ENCODE measurements at regions not wholly inside any gene's neighbourhood (a gene's known extent, or its start where the extent isn't known, plus 50 kb on each side); places are given as distances from the start of the nearest gene placed in this dataset.
"Not testable (repeated sequence)": the region's sequence is repeated elsewhere in the genome, so short reads cannot be mapped to it uniquely, and the experiment has no call there.

DNA sequence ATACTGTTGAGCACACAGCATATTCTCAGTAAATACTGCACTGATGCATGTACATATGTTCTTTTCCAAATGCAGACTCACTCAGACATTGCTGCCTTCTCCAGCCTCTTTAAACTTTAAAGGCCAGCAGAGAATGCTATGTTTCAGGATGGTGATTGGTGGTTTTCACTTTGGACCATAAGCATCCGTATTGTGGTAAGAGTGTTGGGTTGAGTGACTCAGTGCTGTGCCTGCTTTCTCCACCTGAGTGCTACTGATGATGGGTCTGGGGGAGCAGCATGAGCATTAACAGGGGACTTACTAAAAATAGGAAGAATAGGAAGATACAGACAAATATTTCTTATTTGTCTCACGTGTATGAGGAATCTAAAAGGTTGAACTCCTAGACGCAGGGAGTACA, 56.3 kb upstream of the ZNF92 start:
- no peak for DNase-seq

DNA sequence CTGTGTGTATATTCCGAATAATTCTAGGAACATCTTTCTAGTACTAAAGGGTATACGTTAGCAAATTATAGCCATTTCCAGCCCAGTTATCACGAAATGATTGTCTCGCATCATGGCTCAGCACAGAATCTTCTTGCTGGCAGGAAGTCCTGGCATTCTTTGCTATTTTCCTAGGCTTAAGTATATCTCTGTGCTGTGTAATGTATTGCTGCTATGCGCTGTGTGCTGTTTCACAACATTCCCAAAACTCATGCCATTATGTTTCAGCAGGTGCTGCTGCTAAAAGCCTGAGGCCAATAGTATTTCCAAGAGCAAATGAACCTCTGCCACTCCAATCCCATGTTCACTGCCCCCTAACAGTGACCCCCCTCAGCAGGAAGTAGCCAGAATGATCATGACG, 62.9 kb upstream of the ZNF92 start:
- DNase-seq, result no peak

DNA sequence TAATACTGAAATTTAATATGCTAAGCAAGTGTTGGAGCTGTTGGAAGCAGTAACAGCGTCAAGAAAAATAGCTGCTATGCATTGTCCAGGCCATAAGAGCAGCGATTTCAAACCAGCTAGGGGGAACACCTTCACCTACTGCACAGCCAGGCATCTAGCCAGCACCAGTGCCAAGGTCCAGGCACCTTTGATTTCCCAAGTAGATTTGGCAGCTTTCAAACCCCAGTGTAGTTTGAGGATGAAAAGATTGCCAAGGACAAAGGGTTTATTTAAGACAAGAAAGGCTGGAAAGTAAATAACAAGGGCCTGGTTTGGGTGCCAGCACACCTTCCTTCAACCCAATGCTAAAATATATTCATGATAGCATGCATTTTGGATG, 65.4 kb upstream of the ZNF92 start:
- no peak for DNase-seq

DNA sequence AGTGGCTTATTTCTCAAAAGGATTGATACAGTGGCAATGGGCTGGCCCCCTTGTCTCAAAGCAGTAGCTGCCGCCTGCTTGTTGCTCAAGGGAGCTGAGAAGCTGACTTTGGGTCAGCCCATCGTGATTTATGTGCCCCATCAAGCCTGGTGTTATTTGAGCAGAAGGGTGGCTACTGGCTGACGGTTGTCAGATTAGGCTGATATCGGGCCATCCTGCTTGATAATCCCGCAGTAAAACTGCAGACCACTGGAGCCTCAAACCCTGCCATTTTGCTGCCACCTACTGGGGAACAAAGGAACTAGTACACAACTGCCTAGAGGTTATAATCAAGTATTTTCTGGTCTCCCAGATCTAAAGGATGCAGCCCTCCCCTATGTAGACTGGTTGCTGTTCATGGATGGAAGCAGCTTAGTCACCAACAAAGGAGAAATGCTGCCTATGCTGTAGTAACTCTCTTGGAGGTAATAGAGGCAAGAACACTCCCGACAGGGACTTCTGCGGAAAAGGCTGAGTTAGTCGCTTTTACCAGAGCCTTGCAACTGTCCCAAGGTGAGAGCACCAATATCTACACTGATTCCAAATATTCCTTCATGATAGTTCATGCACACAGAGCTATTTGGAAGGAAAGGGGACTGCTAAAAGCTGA, 65.9 kb upstream of the ZNF92 start:
- DNase-seq, result peak in 4 of 6 experiments; percentile 3 to 43 (median 14)

DNA sequence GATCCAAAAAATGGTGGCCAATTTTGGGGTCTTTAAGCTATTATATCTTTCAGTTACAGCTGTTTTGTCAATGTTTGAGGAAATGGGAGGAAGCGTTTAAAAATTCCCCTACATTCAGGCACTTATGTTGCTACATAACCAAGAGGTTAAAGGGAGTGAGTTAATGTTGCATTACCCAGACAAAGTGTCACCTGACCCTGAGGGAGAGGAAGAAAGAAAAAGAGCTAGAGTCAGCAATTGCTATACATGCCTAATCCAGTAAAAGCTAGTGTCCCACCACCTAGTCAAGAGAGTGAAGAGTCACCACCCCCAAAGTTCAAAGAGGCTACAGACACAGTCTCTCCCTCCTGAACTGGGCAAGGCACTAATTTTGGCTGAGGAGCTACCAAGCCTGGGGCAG, 69.5 kb upstream of the ZNF92 start:
- no peak for DNase-seq

DNA sequence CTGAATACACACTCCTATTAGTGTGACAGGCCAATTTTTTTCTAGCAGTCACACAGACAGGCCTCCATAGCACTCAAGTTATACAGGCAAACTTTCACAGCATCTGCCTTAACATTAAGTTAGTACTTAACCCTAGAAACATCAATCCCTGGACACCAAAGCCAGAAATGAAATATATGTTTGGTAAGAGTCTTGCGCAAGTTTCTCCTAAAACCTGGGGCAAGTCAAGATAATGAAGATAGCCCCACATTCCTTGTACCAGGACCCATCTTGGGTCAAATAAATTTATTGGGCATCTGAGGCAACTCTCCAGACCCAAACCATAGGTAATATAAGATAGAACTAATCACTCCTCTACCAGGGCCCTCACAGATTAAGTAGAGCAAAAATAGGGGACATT, 70.8 kb upstream of the ZNF92 start:
- no peak for DNase-seq

DNA sequence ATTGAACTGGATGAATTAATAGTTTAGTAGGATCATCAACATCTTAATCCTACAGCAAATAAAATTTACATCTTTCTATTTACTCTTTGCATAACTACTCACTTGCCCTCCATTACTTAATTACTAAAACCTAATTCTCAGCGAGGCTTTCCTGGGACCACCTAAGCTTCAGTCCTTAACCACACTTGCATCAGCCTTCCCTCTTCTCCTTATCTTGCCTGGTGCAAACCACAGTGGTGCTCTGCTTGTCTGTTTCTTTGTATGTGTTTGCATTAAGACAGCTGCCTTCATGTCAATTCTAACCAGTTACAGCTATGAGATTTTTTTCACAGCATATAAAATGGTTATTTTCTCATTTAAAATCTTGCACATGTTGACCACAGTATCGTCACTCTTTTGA, 72.6 kb upstream of the ZNF92 start:
- no peak for DNase-seq

DNA sequence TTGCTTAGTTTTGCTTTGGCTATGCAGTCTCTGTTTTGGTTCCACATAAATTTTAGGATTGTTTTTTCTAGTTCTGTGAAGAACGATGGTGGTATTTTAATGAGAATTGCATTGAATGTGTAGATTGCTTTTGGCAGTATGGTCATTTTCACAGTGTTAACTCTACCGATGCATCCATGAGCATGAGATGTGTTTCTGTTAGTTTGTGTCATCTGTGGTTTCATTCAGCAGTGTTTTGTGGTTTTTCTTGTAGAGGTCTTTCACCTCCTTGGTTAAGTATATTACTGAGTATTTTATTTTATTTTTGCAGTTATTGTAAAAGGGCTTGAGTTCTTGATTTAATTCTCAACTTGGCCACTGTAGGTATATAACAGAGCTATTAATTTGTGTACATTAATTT, 78.2 kb upstream of the ZNF92 start:
- DNase-seq, result no peak

DNA sequence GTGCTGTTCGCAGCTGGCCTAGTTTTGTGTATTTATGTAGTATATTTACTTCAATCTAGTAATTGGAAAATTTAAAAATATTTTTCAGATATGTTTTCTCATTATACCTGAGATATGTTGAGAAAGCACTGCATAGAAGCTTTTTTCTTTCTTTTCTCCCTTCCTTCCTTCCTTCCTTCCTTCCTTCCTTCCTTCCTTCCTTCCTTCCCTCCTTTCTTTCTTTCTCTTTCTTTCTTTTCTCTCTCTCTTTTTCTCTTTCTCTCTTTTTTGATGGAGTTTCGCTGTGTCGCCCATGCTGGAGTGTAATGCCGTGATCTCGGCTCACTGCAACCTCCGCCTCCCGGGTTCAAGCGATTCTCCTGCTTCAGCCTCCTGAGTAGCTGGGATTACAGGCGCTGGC, 83.3 kb upstream of the ZNF92 start:
- not testable (repeated sequence) for DNase-seq

DNA sequence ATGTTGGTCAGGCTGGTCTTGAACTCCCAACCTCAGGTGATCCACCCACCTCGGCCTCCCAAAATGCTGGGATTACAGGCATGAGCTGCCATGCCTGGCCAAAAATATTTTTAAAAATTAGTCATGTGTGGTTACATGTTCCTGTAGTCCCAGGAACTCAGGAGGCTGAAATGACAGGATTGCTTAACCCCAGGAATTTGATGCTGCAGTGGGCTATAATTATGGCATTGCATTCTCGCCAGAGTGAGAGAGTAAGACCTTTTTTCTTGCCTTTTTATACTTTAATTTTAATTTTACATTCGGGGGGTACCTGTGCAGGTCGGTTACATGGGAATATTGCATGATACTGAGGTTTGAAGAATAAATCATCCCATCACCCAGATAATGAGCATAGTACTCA, 86.6 kb upstream of the ZNF92 start:
- no peak for DNase-seq

DNA sequence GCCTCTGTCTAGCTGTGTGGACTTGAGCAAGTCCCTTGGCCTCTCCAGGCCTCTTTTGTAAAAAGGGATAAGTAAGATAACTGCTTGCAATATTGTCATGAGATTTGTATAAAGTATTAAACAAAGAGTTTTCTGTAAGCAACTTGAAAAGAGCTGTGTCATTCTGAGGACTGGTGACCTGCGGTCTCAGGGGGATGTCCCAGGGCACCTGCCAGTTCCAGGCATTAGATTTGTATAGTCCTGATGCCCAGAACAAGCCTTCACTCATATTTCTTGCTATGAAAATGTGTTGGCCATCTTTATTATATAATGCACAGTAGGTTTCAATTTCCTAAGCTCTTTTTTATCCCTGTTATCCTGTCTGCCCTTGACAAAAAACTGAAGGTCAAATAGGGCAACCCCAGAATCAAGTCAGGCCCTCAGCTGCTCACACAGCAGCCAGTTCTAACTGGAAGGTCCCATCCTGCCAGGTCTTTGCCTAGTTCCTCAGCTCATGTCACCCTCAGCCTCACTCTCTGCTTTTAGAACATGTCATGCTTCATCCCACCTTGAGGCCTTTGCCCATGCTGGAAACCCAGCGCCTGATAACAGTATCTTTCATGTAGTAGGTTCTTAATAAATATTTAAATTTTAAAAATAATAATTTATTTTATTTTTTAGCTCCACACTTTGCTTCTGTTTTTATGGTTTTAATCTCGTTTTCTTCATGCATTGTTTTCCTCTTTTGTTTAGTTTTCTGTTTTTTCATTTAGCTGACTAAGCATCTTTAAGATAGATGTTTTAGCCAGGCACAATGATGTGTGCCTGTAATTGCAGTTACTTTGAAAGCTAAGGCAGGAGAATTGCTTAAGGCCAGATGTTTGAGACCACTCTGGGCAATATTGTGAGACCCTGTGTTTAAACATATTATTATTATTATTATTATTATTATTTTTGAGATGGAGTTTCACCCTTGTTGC, 87.5 kb upstream of the ZNF92 start:
- no peak for DNase-seq

DNA sequence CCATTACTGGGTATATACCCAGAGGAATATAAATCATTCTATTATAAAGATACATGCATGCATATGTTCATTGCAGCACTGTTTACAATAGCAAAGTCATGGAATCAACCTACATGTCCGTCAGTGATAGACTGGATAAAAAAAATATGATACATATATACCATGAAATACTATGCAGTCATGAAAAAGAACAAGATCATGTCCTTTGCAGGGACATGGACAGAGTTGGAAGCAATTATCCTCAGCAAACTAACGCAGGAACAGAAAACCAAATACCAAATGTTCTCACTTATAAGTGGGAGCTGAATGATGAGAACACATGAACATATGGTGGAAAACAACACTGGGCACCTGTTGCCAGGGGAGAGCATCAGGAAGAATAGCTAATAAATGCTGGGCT, 88.4 kb upstream of the ZNF92 start:
- DNase-seq, result not testable (repeated sequence)

DNA sequence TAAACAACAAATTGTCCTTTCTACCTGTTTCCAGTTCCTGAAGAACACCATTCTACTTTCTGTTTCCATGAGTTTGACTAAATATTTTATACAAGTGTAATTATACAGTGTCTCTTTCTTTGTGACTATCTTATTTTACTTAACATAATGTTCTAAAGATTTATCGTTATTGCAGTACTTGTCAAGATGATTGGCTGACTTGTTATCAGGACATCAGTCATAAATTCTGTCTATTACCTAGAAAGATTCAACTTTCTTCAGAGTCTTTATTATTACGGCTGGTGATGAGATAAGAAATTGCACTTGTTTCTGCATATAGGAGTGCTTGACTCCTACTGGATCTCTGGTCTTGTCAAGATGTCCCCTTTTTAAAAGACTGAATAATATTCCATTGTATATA, 93.9 kb upstream of the ZNF92 start:
- DNase-seq, result no peak

DNA sequence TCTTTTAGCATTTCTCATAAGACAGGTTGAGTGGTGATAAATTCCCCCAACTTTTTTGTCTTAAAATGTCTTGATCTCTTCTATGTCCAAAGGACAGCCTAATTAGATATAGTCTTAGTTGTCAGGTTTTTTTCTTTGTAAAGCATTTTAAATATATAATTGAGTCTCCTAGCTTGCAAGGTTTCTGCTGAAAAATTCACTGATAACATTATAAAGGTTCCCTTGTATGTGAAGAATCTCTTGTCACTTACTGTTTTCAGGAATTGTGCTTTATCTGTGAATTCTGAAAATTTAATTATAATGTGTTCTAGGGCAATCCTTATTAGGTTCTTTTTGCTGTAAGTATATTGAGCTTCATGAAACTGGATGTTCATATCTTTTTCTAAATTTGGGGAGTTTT, 96.8 kb upstream of the ZNF92 start:
- DNase-seq, result no peak

DNA sequence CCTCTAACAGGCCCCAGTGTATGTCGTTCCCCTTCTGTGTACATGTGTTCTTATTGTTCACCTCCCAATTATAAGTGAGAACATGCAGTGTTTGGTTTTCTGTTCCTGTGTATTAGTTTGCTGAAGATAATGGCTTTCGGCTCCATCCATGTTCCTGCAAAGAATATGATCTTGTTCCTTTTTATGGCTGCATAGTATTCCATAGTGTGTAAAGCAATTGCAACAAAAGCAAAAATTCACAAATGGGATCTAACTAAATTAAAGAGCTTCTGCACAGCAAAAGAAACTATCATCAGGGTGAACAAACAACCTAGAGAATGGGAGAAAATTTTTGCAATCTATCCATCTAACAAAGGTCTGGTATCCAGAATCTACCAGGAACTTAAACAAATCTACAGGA, 102.2 kb upstream of the ZNF92 start:
- not testable (repeated sequence) for DNase-seq

DNA sequence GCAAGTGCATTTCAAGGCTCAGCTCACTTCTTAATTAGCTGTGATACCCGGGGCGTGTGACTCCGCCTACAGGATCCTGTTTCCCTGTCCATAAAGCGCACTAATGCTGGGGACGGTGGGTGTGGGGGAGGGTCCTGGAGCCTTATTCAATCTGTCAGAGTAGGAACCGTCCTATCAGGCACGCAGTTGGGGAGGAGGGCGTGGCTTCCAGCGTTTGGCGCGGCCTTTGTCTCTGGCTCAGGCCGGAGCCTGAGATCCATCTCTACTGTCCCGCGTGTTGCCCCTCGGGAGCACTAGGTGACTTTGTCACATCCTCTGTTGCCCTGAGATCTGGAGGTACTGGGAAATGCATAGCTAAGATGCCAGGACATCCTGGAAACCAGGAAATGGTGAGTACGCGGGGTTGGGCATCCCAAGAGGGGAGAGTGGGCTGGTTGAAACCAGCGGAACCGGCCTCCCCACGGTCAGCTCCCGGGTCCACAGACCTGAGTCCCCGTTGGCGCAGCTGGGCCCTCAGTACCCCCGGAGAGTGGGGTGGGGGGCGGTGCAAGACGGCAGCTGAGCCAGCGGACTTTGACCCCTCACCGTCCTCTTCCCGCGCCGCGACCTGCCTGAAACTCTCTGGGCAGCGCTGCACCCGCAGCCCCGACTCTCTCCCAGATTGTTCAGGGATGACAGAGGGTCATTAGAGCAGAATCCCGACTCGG, 104.4 kb upstream of the ZNF92 start:
- DNase-seq, result no peak

DNA sequence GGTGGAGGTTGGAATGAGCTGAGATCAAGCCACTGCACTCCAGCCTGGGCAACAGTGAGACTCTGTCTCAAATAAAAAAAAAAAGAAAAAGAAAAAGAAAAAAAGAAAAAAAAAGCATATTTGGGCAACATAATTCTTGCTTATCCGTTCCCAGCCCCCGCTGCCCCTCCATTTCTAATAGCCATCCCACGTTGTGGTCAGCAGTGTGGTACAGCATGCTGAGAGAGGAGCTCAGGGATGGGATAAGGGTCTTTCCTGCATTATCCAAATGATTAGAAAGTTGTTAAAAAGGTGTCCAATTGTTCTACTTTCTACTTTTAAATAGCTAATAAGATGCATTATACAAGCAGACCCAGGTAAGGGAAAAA, 104.9 kb upstream of the ZNF92 start:
- no peak for DNase-seq

DNA sequence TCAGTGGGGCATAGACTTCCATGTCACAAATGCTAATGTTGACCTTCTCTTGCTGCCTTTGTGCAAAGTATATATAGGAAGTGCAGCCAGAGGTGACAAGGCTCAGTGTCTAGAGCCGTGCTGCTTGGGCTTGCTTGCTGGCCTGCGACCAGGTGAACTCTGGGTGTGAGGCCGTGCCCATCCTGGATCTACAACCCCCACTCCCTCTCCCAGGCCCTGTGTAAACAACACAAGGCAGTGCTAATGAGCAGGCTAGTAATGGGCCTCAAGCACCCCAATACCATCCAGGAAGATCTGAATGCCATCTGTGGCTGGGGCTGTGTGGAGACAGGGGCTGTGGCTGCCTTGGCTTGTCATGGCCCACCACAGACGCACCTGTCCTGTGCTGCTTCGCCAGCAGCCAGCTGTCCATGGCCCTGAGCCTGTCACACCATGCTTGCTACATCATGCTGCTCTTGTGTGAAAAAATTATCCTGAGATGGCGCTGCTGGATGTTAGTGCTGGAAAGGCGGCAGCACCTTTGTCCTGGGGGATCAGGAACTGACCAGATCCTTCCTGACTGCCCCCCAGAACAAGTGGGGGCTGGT, 107.6 kb upstream of the ZNF92 start:
- no peak for DNase-seq

DNA sequence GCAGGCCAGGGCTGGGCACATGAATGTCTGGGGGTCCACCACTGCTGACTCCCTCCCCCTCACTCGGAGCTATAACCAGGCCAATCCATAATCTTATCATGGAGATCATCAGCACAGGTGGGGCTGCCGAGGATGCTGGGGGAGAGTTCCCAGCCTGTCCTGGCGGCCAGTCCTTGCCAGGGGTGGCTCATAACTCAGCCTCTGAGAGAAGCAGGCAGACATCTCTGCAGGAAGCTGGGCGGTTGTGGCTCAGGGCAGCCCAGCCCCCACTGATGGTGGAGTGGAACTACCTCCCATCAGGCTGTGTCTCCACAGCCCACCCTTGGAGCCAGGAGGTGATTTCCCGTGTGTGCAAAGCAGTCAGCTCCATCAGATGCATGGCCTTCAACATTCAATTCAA, 109.4 kb upstream of the ZNF92 start:
- DNase-seq, result no peak

DNA sequence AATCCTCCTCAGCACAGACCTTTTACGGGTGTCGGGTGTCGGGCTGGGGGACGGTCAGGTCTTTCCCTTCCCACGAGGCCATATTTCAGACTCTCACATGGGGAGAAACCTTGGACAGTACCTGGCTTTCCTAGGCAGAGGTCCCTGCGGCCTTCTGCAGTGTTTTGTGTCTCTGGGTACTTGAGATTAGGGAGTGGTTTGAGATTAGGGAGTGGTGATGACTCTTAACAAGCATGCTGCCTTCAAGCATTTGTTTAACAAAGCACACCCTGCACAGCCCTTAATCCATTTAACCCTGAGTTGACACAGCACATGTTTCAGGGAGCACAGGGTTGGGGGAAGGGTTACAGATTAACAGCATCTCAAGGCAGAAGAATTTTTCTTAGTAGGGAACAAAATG, 113.0 kb upstream of the ZNF92 start:
- DNase-seq, result not testable (repeated sequence)

DNA sequence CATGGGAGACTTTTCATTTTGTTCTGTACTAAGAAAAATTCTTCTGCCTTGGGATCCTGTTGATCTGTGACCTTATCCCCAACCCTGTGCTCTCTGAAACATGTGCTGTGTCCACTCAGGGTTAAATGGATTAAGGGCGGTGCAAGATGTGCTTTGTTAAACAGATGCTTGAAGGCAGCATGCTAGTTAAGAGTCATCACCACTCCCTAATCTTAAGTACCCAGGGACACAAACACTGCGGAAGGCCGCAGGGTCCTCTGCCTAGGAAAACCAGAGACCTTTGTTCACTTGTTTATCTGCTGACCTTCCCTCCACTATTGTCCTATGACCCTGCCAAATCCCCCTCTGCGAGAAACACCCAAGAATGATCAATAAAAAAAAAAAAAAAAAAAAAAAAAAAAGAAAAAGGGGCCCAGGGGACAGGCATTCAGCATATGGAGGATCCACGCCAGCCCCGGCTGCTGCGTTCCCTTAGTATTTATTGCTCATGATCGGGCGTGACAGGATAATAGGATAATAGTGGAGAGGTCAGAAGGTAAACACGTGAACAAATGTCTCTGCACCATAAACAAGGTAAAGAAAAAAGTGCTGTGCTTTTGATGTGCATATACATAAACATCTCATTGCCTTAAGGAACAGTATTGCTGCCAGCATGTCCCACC, 113.7 kb upstream of the ZNF92 start:
- DNase-seq, result not testable (repeated sequence)

DNA sequence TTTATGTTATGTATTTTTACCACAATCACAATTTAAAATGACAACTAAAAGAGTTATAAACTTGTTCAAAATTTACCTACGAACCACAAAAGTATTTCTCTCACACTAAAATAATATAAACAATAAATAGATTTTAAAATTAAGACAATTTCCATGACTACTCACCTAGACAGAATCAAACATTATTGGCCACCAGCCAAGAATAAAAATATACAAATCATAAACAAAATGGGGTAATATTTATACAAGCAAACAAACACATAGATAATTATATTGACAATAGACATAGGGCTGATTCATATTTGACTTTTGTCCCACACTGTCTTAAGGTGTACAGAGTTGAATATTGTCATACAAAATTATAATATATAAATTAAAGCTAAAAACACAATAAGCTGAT, 119.6 kb upstream of the ZNF92 start:
- no peak for DNase-seq
